ENCODE measurements at regions not wholly inside any gene's neighbourhood (a gene's known extent, or its start where the extent isn't known, plus 50 kb on each side); places are given as distances from the start of the nearest gene placed in this dataset.

GRCh38 chr7:26543951-26544350 is 252.3 kb downstream of the SNX10 start:
- Histone ChIP-seq H4K20me1 (ENCODE audit: insufficient read depth, low read length) (no peaks in the 10 kb centered on the region), H3K79me2 (ENCODE audit: insufficient read depth, low read length) (no peaks in the 10 kb centered on the region), H3K27me3 (ENCODE audit: insufficient read depth, low read length) (peaks cover 4% of the 10 kb centered on the region), H3K4me1 (ENCODE audit: insufficient read depth, low read length) (no peaks in the 10 kb centered on the region), H3K4me3 (ENCODE audit: insufficient read depth, low read length) (no peak overlapping the region), H2AFZ (ENCODE audit: low read length) (no peak overlapping the region), H3K4me2 (ENCODE audit: insufficient read depth, low read length) (no peak overlapping the region), H3K9me3 (ENCODE audit: low read depth, low read length) (no peaks in the 10 kb centered on the region), H3K27ac (ENCODE audit: low read depth, low read length) (no peak overlapping the region), H3K36me3 (ENCODE audit: insufficient read depth, low read length) (no peaks in the 10 kb centered on the region)
- no peak for TF ChIP-seq CTCF (IDR thresholded peaks at IDR 0.05; ENCODE audit: extremely low read depth, low read depth, low read length)
- DNase-seq (ENCODE audit: insufficient read length, low spot score, missing footprints) = no peak

GRCh38 chr7:26546508-26547053 is 254.9 kb downstream of the SNX10 start:
- no peak for TF ChIP-seq CTCF (IDR thresholded peaks at IDR 0.05; ENCODE audit: extremely low read depth, low read depth, low read length)

GRCh38 chr7:26547156-26547555 is 255.5 kb downstream of the SNX10 start:
- TF ChIP-seq CTCF (IDR thresholded peaks at IDR 0.05; ENCODE audit: extremely low read depth, low read depth, low read length) = no peak
- Histone ChIP-seq H3K4me3 (ENCODE audit: insufficient read depth, low read length) (no peak overlapping the region), H3K79me2 (ENCODE audit: insufficient read depth, low read length) (no peaks in the 10 kb centered on the region), H3K9me3 (ENCODE audit: low read depth, low read length) (no peaks in the 10 kb centered on the region), H3K36me3 (ENCODE audit: insufficient read depth, low read length) (no peaks in the 10 kb centered on the region), H3K27ac (ENCODE audit: low read depth, low read length) (no peak overlapping the region), H3K27me3 (ENCODE audit: insufficient read depth, low read length) (no peaks in the 10 kb centered on the region), H3K4me2 (ENCODE audit: insufficient read depth, low read length) (no peak overlapping the region), H2AFZ (ENCODE audit: low read length) (no peak overlapping the region), H4K20me1 (ENCODE audit: insufficient read depth, low read length) (no peaks in the 10 kb centered on the region), H3K4me1 (ENCODE audit: insufficient read depth, low read length) (no peaks in the 10 kb centered on the region)
- no peak for DNase-seq (ENCODE audit: insufficient read length, low spot score, missing footprints)

More at GRCh38 chr7:26546508-26547053, 254.9 kb downstream of the SNX10 start:
- H3K4me2 ChIP-seq (ENCODE audit: insufficient read depth, low read length) = no peak overlapping the region
- H2AFZ ChIP-seq (ENCODE audit: low read length) = no peak overlapping the region
- no peak overlapping the region for H3K4me3 ChIP-seq (ENCODE audit: insufficient read depth, low read length)
- H3K27me3 ChIP-seq (ENCODE audit: insufficient read depth, low read length) = no peaks in the 10 kb centered on the region
- no peaks in the 10 kb centered on the region for H3K79me2 ChIP-seq (ENCODE audit: insufficient read depth, low read length)
- no peaks in the 10 kb centered on the region for H4K20me1 ChIP-seq (ENCODE audit: insufficient read depth, low read length)
- no peaks in the 10 kb centered on the region for H3K36me3 ChIP-seq (ENCODE audit: insufficient read depth, low read length)
- no peak for DNase-seq (ENCODE audit: insufficient read length, low spot score, missing footprints)
- H3K27ac ChIP-seq (ENCODE audit: low read depth, low read length) = no peak overlapping the region
- no peaks in the 10 kb centered on the region for H3K9me3 ChIP-seq (ENCODE audit: low read depth, low read length)
- no peaks in the 10 kb centered on the region for H3K4me1 ChIP-seq (ENCODE audit: insufficient read depth, low read length)

GRCh38 chr7:26549281-26549944 is 257.8 kb downstream of the SNX10 start:
- H3K4me1 ChIP-seq (ENCODE audit: insufficient read depth, low read length) = no peaks in the 10 kb centered on the region
- TF ChIP-seq CTCF (IDR thresholded peaks at IDR 0.05; ENCODE audit: extremely low read depth, low read depth, low read length) = no peak
- no peak for DNase-seq (ENCODE audit: insufficient read length, low spot score, missing footprints)
- H3K27ac ChIP-seq (ENCODE audit: low read depth, low read length) = no peak overlapping the region
- H3K9me3 ChIP-seq (ENCODE audit: low read depth, low read length) = no peaks in the 10 kb centered on the region
- no peak overlapping the region for H3K4me3 ChIP-seq (ENCODE audit: insufficient read depth, low read length)
- no peak overlapping the region for H3K4me2 ChIP-seq (ENCODE audit: insufficient read depth, low read length)
- no peaks in the 10 kb centered on the region for H3K27me3 ChIP-seq (ENCODE audit: insufficient read depth, low read length)
- H2AFZ ChIP-seq (ENCODE audit: low read length) = no peak overlapping the region
- H4K20me1 ChIP-seq (ENCODE audit: insufficient read depth, low read length) = no peaks in the 10 kb centered on the region
- H3K79me2 ChIP-seq (ENCODE audit: insufficient read depth, low read length) = no peaks in the 10 kb centered on the region
- no peaks in the 10 kb centered on the region for H3K36me3 ChIP-seq (ENCODE audit: insufficient read depth, low read length)
